GM20000 (cell line): ENCODE measurements at regions not wholly inside any gene's neighbourhood (a gene's known extent, or its start where the extent isn't known, plus 50 kb on each side); places are given as distances from the start of the nearest gene placed in this dataset.
"Not testable (repeated sequence)": the region's sequence is repeated elsewhere in the genome, so short reads cannot be mapped to it uniquely, and the experiment has no call there.

Experiments
- DNase-seq: peaks from one replicate; pipeline ENCODE4 v3.0.0; 2012; ENCODE audit warnings: low spot score
- CTCF ChIP-seq: IDR thresholded peaks from 2 replicates; pipeline ENCODE4 v1.5.1; 2012; ENCODE audit warnings: mild to moderate bottlenecking, control low read depth; ENCODE audit errors: extremely low read depth, missing control alignments

- DNase-seq = no peak
- TF ChIP-seq CTCF = no peak
Measured at GRCh38 chr21:32867597-32867996, 96.0 kb upstream of the PAXBP1 start.

- DNase-seq = no peak
- no peak for TF ChIP-seq CTCF
Measured at GRCh38 chr21:32868631-32869454, 97.3 kb upstream of the PAXBP1 start.

- no peak for TF ChIP-seq CTCF
- no peak for DNase-seq
Measured at GRCh38 chr21:32869459-32869858, 97.9 kb upstream of the PAXBP1 start.

- no peak for TF ChIP-seq CTCF
Measured at GRCh38 chr21:32876426-32876825, 104.9 kb upstream of the PAXBP1 start.

GRCh38 chr21:32877888-32878287 lies 106.3 kb upstream of the PAXBP1 start:
- not testable (repeated sequence) for DNase-seq

More at GRCh38 chr21:32876426-32876825, 104.9 kb upstream of the PAXBP1 start:
- DNase-seq = no peak

GRCh38 chr21:32878661-32879060 lies 107.1 kb upstream of the PAXBP1 start:
- no peak for TF ChIP-seq CTCF

GRCh38 chr21:32881458-32881857 lies 109.9 kb upstream of the PAXBP1 start:
- no peak for DNase-seq

More at GRCh38 chr21:32878661-32879060, 107.1 kb upstream of the PAXBP1 start:
- no peak for DNase-seq

More at GRCh38 chr21:32881458-32881857, 109.9 kb upstream of the PAXBP1 start:
- TF ChIP-seq CTCF = no peak
